Pancreas (tissue), 10 donors: ENCODE measurements at regions not wholly inside any gene's neighbourhood (a gene's known extent, or its start where the extent isn't known, plus 50 kb on each side); places are given as distances from the start of the nearest gene placed in this dataset.
A peak's percentile ranks its signal among the peaks of the same experiment; 100 is the strongest.
"Not testable (repeated sequence)": the region's sequence is repeated elsewhere in the genome, so short reads cannot be mapped to it uniquely, and the experiment has no call there.

Source experiments
- ATAC-seq, 4 donors: fragments of 200-7000 bp; cut with Tn5 transposase; one replicate each; pipeline versions ENCODE4 v1.8.0 to v1.9.1; 2020; ENCODE audit warnings: mild to moderate bottlenecking in 4 of 4, moderate library complexity in 4 of 4
- DNase-seq, 6 donors: peaks; one replicate each; pipeline ENCODE4 v3.0.0-alpha.2; 2020
- FAIRE-seq: peaks from 2 replicates; lab custom pipeline; 2012; peaks lifted over from hg19 to GRCh38; lab: Jason Lieb, UNC
- H3K27ac ChIP-seq, 4 donors: fragments of 200-600 bp; sonication (generic); 1 replicate in 3 of 4; 2 replicates in 1 of 4; pipeline versions ENCODE4 v1.5.0 to v1.8.0; 2020
- H3K27me3 ChIP-seq, 4 donors: fragments of 200-600 bp; one replicate each; pipeline ENCODE4 v1.8.0; 2021
- H3K36me3 ChIP-seq, 3 donors: fragments of 200-600 bp; sonication (generic) in 1 of 3; one replicate each; pipeline versions ENCODE4 v1.5.0 to v1.8.0; 2020 to 2021
- H3K4me1 ChIP-seq, 3 donors: fragments of 200-600 bp; one replicate each; pipeline ENCODE4 v1.8.0; 2021
- H3K4me3 ChIP-seq, 4 donors: fragments of 200-600 bp; sonication (generic) in 2 of 4; one replicate each; pipeline versions ENCODE4 v1.5.0 to v1.8.0; 2020 to 2021
- H3K9me3 ChIP-seq, 4 donors: fragments of 200-600 bp; one replicate each; pipeline ENCODE4 v1.8.0; 2021
- WGBS, 2 donors: extraction: QIAGEN DNeasy Blood & Tissue Kit; methylation state at CpG; one replicate each; pipeline ENCODE4 v1.1.7; 2013; 5-methylcytosine and 5-hydroxymethylcytosine counted together
- intact Hi-C, 3 donors: fragments of 100-400 bp; cut with DNase I; formaldehyde crosslinking; loops; one replicate each; pipeline versions ENCODE4 v1.11.1 to v1.14.2; 2022
- TF ChIP-seq, protein P1 (sequence below), 4 donors: fragments of 200-600 bp; sonication (generic) in 3 of 4; IDR thresholded peaks; one replicate each; pipeline versions ENCODE4 v1.5.0 to v1.8.0; 2021; ENCODE audit warnings: antibody characterized with exemption in 4 of 4
- donor health status: healthy with polysubstance abuse.
- donor health status: DM: no; HTN: no; CAD: no; lungs with moderate emphysema.
- donor health status: DM: no; HTN: no; CAD: no.
- donor health status: control.
- donor health status: control.
- donor health status: Bipolar disorder and iron deficiency.
- donor health status: DM: yes; HTN: yes; CAD: no.
- donor health status: DM: no; HTN: no; CAD: no.
- donor health status: DM: no; HTN: no; CAD: no.
- donor health status: DM: yes; HTN: yes; CAD: no.

DNA sequence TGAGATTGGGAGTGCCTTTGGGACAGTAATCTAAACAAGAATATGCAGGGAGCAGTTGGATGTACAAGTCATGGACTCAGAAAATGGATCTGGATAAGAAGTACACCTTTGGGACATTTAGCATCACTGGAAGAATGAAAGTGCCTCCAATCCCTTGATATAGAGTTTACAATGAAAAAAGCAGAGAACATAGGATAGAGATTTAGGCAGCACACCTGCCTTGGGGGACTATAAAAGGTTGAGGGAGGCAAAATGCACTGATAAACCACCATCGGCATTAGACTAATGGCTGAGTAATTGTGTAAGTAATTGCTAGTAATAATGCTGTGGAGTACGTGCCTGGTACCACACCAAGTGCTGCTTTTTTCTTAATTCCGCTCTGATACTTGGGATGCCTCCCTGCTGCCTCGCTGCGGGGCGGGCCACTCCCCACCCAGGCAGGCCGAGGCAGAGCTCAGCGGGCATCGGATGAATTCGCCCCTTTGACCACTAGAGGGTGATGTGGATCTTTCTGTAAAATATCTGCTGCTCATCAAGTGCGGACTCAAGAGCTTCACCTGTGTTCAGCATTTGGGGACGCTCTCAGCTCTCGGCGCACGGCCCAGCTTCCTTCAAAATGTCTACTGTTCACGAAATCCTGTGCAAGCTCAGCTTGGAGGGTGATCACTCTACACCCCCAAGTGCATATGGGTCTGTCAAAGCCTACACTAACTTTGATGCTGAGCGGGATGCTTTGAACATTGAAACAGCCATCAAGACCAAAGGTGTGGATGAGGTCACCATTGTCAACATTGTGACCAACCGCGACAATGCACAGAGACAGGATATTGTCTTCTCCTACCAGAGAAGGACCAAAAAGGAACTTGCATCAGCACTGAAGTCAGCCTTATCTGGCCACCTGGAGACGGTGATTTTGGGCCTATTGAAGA lies 99.9 kb downstream of the ANKRD18B start:
- peak; percentile 76 to 99 (median 98) for ATAC-seq
- TF ChIP-seq, protein P1, sequence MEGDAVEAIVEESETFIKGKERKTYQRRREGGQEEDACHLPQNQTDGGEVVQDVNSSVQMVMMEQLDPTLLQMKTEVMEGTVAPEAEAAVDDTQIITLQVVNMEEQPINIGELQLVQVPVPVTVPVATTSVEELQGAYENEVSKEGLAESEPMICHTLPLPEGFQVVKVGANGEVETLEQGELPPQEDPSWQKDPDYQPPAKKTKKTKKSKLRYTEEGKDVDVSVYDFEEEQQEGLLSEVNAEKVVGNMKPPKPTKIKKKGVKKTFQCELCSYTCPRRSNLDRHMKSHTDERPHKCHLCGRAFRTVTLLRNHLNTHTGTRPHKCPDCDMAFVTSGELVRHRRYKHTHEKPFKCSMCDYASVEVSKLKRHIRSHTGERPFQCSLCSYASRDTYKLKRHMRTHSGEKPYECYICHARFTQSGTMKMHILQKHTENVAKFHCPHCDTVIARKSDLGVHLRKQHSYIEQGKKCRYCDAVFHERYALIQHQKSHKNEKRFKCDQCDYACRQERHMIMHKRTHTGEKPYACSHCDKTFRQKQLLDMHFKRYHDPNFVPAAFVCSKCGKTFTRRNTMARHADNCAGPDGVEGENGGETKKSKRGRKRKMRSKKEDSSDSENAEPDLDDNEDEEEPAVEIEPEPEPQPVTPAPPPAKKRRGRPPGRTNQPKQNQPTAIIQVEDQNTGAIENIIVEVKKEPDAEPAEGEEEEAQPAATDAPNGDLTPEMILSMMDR (IDR thresholded peaks at IDR 0.05), result peak; percentile 60 to 92 (median 86)
- Histone ChIP-seq H3K27ac (no peak overlapping the region), H3K4me3 (no peak overlapping the region), H3K4me1 (no peaks in the 10 kb centered on the region), H3K36me3 (no peaks in the 10 kb centered on the region), H3K27me3 (no peaks in the 10 kb centered on the region), H3K9me3 (no peaks in the 10 kb centered on the region)
- peak in 5 of 6 donors; percentile 37 to 74 (median 47) for DNase-seq
- WGBS, 2 donors, result 19 to 20% methylated on average over 20 of the region's 20 CpGs
- no peak for FAIRE-seq
- intact Hi-C loops, result loop anchor here in 1 of 3 donors (5.0 kb wide), 1 partner anchor 98 kb away; no protein-coding TSS in a partner anchor

DNA sequence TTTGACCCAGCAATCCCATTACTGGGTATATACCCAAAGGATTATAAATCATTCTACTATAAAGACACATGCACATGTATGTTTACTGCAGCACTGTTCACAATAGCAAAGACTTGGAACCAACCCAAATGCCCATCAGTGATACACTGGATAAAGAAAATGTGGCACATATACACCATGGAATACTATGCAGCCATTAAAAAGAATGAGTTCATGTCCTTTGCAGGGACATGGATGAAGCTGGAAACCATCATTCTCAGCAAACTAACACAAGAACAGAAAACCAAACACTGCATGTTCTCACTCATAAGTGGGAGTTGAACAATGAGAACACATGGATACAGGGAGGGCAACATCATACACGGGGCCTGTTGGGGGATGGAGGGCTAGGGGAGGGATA lies 104.3 kb downstream of the ANKRD18B start:
- FAIRE-seq, intact Hi-C loops, H3K4me1 ChIP-seq, H3K36me3 ChIP-seq, H3K27ac ChIP-seq, H3K4me3 ChIP-seq, ATAC-seq, DNase-seq, H3K27me3 ChIP-seq, H3K9me3 ChIP-seq: not testable (repeated sequence)
- WGBS, 2 donors, result 84 to 90% methylated on average over 1 of the region's 1 CpG

DNA sequence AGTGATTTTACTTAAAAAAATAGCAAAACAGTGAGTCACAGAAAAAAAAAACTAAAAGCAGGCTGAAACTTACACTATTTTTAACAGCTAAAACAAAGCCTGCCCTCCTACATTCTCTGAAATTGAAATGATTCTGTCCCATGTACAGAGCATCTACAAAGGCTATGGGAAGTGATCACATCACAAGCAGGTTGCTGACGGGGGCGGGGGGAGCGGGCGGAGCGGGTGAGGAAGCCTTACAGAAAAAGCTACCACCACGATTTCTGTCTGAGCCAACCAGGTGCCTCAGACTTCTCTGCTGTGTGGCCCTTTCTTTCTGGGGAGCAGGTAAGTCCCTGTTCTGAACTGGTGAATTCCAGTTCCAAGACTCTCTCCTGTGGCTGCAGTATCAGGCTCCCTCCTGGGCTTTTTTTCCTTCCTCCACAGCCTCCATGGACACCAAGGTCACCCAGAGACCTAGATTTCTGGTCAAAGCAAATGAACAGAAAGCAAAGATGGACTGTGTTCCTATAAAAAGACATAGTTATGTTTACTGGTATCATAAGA lies 104.9 kb downstream of the ANKRD18B start:
- no peak overlapping the region for H3K27ac ChIP-seq
- no peaks in the 10 kb centered on the region for H3K27me3 ChIP-seq
- no peaks in the 10 kb centered on the region for H3K36me3 ChIP-seq
- 83 to 88% methylated on average over 6 of the region's 6 CpGs for WGBS, 2 donors
- ATAC-seq (no peak), FAIRE-seq (no peak), DNase-seq (no peak)
- TF ChIP-seq, protein P1 (IDR thresholded peaks at IDR 0.05), result no peak
- H3K4me1 ChIP-seq, result no peaks in the 10 kb centered on the region
- intact Hi-C loops, result no loop called here
- H3K9me3 ChIP-seq, result no peaks in the 10 kb centered on the region
- H3K4me3 ChIP-seq, result no peak overlapping the region

DNA sequence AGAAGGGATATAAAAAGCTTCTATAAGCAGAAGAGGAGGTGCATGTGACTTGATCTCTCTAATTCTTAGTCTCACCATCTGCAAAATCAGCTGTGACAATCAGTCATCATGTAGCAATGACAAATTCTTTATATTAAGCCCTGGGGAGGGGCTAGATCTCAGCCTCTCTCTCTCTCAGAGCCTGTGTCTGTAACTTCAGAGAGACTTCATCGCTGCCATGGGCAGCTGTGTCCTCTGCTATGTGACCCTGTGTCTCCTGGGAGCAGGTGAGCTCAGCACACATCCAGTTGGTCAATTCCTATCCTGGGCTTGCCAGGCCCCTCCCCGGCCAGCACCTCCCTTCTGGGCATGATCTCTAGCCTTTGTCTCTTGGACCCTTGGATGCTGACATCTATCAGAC lies 109.6 kb downstream of the ANKRD18B start:
- FAIRE-seq (no peak), ATAC-seq (no peak), DNase-seq (no peak)
- Histone ChIP-seq H3K9me3 (no peaks in the 10 kb centered on the region), H3K27me3 (no peaks in the 10 kb centered on the region), H3K4me3 (no peak overlapping the region), H3K4me1 (no peaks in the 10 kb centered on the region), H3K36me3 (no peaks in the 10 kb centered on the region), H3K27ac (no peak overlapping the region)
- WGBS, 2 donors, result 75 to 83% methylated on average over 2 of the region's 2 CpGs
- intact Hi-C loops, result no loop called here
- TF ChIP-seq, protein P1 (IDR thresholded peaks at IDR 0.05), result no peak

DNA sequence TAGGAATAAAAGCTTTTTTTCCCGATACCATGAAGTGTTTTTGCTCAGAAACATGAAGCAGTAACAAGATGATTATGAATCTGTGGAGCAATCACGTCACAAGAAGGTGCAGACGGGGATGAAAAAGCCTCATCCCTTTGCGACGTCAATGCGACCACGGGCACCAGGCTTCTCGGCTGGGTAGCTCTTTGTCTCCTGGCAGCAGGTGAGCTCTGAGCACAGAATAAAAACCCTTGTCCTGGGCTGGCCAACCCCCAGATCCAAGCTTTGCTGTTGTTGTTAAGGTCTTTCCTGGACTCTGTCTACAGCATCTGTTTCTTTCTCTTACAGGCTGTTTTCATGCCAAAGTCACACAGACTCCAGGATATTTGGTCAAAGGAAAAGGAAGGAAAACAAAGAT lies 113.8 kb downstream of the ANKRD18B start:
- FAIRE-seq, result no peak
- Histone ChIP-seq H3K36me3 (no peaks in the 10 kb centered on the region), H3K9me3 (no peaks in the 10 kb centered on the region), H3K27ac (no peak overlapping the region), H3K4me3 (no peak overlapping the region), H3K4me1 (no peaks in the 10 kb centered on the region), H3K27me3 (no peaks in the 10 kb centered on the region)
- DNase-seq, result no peak
- ATAC-seq, result no peak
- TF ChIP-seq, protein P1 (IDR thresholded peaks at IDR 0.05), result no peak
- WGBS, 2 donors, result 66 to 73% methylated on average over 8 of the region's 8 CpGs
- intact Hi-C loops, result no loop called here
